ENCODE measurements at regions not wholly inside any gene's neighbourhood (a gene's known extent, or its start where the extent isn't known, plus 50 kb on each side); places are given as distances from the start of the nearest gene placed in this dataset.

DNA sequence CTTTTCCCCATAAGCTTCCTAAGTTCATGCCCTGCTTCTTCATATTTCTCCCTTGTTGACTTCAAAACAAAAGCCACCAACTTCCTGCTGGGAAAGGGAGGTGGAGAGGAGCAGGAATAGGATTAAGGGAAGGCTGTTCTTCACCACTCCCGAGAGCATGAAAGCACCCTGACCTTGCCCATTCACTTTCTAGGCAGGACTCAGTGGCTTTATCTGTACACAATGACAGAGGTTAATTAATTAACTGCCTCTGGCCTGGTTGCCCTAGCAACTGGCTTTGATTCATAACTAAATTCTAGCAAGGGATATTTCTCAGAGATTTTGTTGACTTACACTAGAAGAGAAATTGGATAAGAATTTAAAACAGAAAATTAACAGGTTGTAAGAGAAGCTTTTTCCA lies 396.8 kb downstream of the RPS29 start:
- peaks cover 0 to 6% (median 4%) of the 10 kb centered on the region in 7 donors for H3K9me3 Mint-ChIP-seq
- no peaks in the 10 kb centered on the region for H3K4me1 ChIP-seq (ENCODE audit: control insufficient read depth in 1 of 2, insufficient read depth in 2 of 2, low read length in 2 of 2)
- no peaks in the 10 kb centered on the region for H3K4me1 Mint-ChIP-seq
- H2AFZ ChIP-seq (ENCODE audit: insufficient read depth, low read depth, low read length, poor library complexity, severe bottlenecking): no peak overlapping the region
- H3K4me2 ChIP-seq (replicated peaks; ENCODE audit: extremely low read depth, low read length, poor library complexity, severe bottlenecking): no peak overlapping the region
- no peaks in the 10 kb centered on the region for H3K79me2 ChIP-seq (ENCODE audit: insufficient read depth, low read length)
- TF ChIP-seq, protein P1, sequence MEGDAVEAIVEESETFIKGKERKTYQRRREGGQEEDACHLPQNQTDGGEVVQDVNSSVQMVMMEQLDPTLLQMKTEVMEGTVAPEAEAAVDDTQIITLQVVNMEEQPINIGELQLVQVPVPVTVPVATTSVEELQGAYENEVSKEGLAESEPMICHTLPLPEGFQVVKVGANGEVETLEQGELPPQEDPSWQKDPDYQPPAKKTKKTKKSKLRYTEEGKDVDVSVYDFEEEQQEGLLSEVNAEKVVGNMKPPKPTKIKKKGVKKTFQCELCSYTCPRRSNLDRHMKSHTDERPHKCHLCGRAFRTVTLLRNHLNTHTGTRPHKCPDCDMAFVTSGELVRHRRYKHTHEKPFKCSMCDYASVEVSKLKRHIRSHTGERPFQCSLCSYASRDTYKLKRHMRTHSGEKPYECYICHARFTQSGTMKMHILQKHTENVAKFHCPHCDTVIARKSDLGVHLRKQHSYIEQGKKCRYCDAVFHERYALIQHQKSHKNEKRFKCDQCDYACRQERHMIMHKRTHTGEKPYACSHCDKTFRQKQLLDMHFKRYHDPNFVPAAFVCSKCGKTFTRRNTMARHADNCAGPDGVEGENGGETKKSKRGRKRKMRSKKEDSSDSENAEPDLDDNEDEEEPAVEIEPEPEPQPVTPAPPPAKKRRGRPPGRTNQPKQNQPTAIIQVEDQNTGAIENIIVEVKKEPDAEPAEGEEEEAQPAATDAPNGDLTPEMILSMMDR (IDR thresholded peaks at IDR 0.05): no peak
- intact Hi-C loops (cut with micrococcal nuclease): no loop called here
- DNase-seq: no peak
- H3K27me3 Mint-ChIP-seq (ENCODE audit: low read depth in 3 of 3): peaks cover 0 to 2% (median 0%) of the 10 kb centered on the region in 3 donors
- no peaks in the 10 kb centered on the region for H3K36me3 ChIP-seq (replicated peaks in 1 of 2; ENCODE audit: control insufficient read depth in 1 of 2, insufficient read depth in 2 of 2, low read length in 2 of 2)
- H3K4me3 ChIP-seq (replicated peaks in 1 of 3; ENCODE audit: low read depth in 2 of 3, low read length in 3 of 3): no peak overlapping the region
- H3K4me3 Mint-ChIP-seq: no peak overlapping the region
- H4K20me1 ChIP-seq (ENCODE audit: insufficient read depth, low read length): no peaks in the 10 kb centered on the region
- H3K36me3 Mint-ChIP-seq: no peaks in the 10 kb centered on the region
- H3K27ac Mint-ChIP-seq: no peak overlapping the region
- no peak overlapping the region for H3K27ac ChIP-seq (ENCODE audit: low read depth in 1 of 2, low read length in 2 of 2)
- no CpG with 5 or more reads among the region's 1 CpG for WGBS (ENCODE audit: insufficient coverage)
- H3K27me3 ChIP-seq (ENCODE audit: control insufficient read depth in 2 of 2, insufficient read depth in 2 of 2, low read length in 2 of 2): no peaks in the 10 kb centered on the region
- H3K9me3 ChIP-seq (replicated peaks in 1 of 2; ENCODE audit: control insufficient read depth in 1 of 2, insufficient read depth in 1 of 2, low read length in 2 of 2): no peaks in the 10 kb centered on the region
- no peak overlapping the region for H3K9ac ChIP-seq (ENCODE audit: insufficient read depth, low read length, poor library complexity, severe bottlenecking)

DNA sequence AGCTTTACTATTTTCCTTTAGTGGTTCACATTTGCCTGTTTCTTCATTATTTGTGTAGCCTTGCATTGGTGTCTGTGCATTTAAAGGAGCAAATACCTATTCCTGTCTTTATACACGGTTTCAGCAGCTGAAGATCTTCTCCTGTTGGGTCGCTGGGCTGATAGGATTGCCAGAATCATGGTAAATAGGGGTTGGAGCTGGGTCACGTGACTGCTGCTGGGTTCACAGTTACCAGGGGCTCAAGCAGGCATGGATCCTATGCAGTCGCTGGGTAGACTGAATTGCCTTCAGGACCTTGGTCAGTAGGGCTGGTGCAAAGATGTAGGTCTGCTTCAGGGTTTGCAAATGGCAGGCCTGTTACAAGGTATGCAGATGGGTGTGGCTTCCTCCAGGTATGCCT lies 398.4 kb downstream of the RPS29 start:
- Histone ChIP-seq H3K36me3 (replicated peaks in 1 of 2; ENCODE audit: control insufficient read depth in 1 of 2, insufficient read depth in 2 of 2, low read length in 2 of 2) (no peaks in the 10 kb centered on the region), H3K79me2 (ENCODE audit: insufficient read depth, low read length) (no peaks in the 10 kb centered on the region), H3K4me1 (ENCODE audit: control insufficient read depth in 1 of 2, insufficient read depth in 2 of 2, low read length in 2 of 2) (no peaks in the 10 kb centered on the region), H3K9ac (ENCODE audit: insufficient read depth, low read length, poor library complexity, severe bottlenecking) (no peak overlapping the region), H3K4me2 (replicated peaks; ENCODE audit: extremely low read depth, low read length, poor library complexity, severe bottlenecking) (no peak overlapping the region), H4K20me1 (ENCODE audit: insufficient read depth, low read length) (no peaks in the 10 kb centered on the region), H2AFZ (ENCODE audit: insufficient read depth, low read depth, low read length, poor library complexity, severe bottlenecking) (no peak overlapping the region), H3K9me3 (replicated peaks in 1 of 2; ENCODE audit: control insufficient read depth in 1 of 2, insufficient read depth in 1 of 2, low read length in 2 of 2) (no peaks in the 10 kb centered on the region), H3K4me3 (replicated peaks in 1 of 3; ENCODE audit: low read depth in 2 of 3, low read length in 3 of 3) (no peak overlapping the region), H3K27ac (ENCODE audit: low read depth in 1 of 2, low read length in 2 of 2) (no peak overlapping the region), H3K27me3 (ENCODE audit: control insufficient read depth in 2 of 2, insufficient read depth in 2 of 2, low read length in 2 of 2) (no peaks in the 10 kb centered on the region)
- intact Hi-C loops (cut with micrococcal nuclease): no loop called here
- DNase-seq: no peak
- no peak overlapping the region for H3K4me3 Mint-ChIP-seq
- peaks cover 0 to 2% (median 0%) of the 10 kb centered on the region in 3 donors for H3K27me3 Mint-ChIP-seq (ENCODE audit: low read depth in 3 of 3)
- TF ChIP-seq, protein P1 (IDR thresholded peaks at IDR 0.05): no peak
- no peaks in the 10 kb centered on the region for H3K4me1 Mint-ChIP-seq
- no peak overlapping the region for H3K27ac Mint-ChIP-seq
- WGBS (ENCODE audit: insufficient coverage): 80% methylated on average over 4 of the region's 4 CpGs
- no peaks in the 10 kb centered on the region for H3K36me3 Mint-ChIP-seq
- peaks cover 0 to 6% (median 4%) of the 10 kb centered on the region in 7 donors for H3K9me3 Mint-ChIP-seq
